IMR-90 (cell line): ENCODE measurements at regions not wholly inside any gene's neighbourhood (a gene's known extent, or its start where the extent isn't known, plus 50 kb on each side); places are given as distances from the start of the nearest gene placed in this dataset.

Experiments used
- ATAC-seq: fragments of 200-7000 bp; cut with Tn5 transposase; 2 replicates; pipeline ENCODE4 v1.9.1; 2020; ENCODE audit warnings: low read depth, mild to moderate bottlenecking, moderate library complexity
- BruUV-seq: library from RNA; stranded (reverse); fragments of 400-500 nt; replicated peaks from 2 replicates; lab custom pipeline; 2021; lab: Mats Ljungman, UMichigan
- CTCF ChIA-PET: fragments of 300-600 bp; formaldehyde crosslinking; extraction: SDS; loops from one replicate; lab custom pipeline; 2021; ENCODE audit warnings: antibody characterized with exemption; lab: Yijun Ruan, JAX
- POLR2A ChIA-PET: fragments of 300-600 bp; sonication (Branson Sonifier 250); formaldehyde crosslinking; loops from one replicate; lab custom pipeline; 2022; ENCODE audit warnings: antibody characterized with exemption; ENCODE audit not compliant: unreplicated experiment; lab: Charles Lee
- DNase-seq: peaks from one replicate; pipeline ENCODE4 v3.0.0; 2013
- H2AFZ ChIP-seq: replicated peaks from 2 replicates; pipeline ENCODE3; 2013; ENCODE audit warnings: low read length, mild to moderate bottlenecking; ENCODE audit not compliant: poor library complexity
- H2AK5ac ChIP-seq: 2 replicates; pipeline ENCODE4 v1.6.1; 2013; ENCODE audit warnings: low read depth, low read length, inconsistent platforms
- H2AK9ac ChIP-seq: replicated peaks from 2 replicates; pipeline ENCODE3; 2013; ENCODE audit warnings: mild to moderate bottlenecking, low read depth, low read length, moderate library complexity; ENCODE audit not compliant: poor library complexity
- H2BK120ac ChIP-seq: 2 replicates; pipeline ENCODE4 v1.6.1; 2013; ENCODE audit warnings: low read depth, low read length, inconsistent platforms
- H2BK15ac ChIP-seq: 3 replicates; pipeline ENCODE4 v1.6.1; 2013; ENCODE audit warnings: low read depth, low read length, inconsistent platforms
- H2BK20ac ChIP-seq: 2 replicates; pipeline ENCODE4 v1.6.1; 2013; ENCODE audit warnings: low read depth, mild to moderate bottlenecking, inconsistent platforms, low read length, moderate library complexity
- H2BK5ac ChIP-seq: 2 replicates; pipeline ENCODE4 v1.6.1; 2013; ENCODE audit warnings: mild to moderate bottlenecking, low read depth, low read length, inconsistent platforms; ENCODE audit not compliant: poor library complexity, severe bottlenecking
- H3K14ac ChIP-seq: replicated peaks from 2 replicates; pipeline ENCODE4 v1.6.1; 2013; ENCODE audit warnings: low read depth, low read length, inconsistent platforms
- H3K18ac ChIP-seq: 2 replicates; pipeline ENCODE4 v1.6.1; 2013; ENCODE audit warnings: low read depth, low read length, control low read depth
- H3K23ac ChIP-seq: 2 replicates; pipeline ENCODE4 v1.6.1; 2013; ENCODE audit warnings: low read depth, low read length, inconsistent platforms
- H3K27ac ChIP-seq: 2 replicates; pipeline ENCODE4 v1.5.1; 2013; ENCODE audit warnings: mild to moderate bottlenecking, control low read depth, low read length; ENCODE audit not compliant: insufficient read depth
- H3K27me3 ChIP-seq: 2 replicates; pipeline ENCODE4 v1.6.1; 2013; ENCODE audit warnings: low read length; ENCODE audit not compliant: control insufficient read depth, insufficient read depth
- H3K36me3 ChIP-seq: 2 replicates; pipeline ENCODE4 v1.6.1; 2013; ENCODE audit warnings: low read length, mixed read lengths; ENCODE audit not compliant: control insufficient read depth, insufficient read depth
- H3K4ac ChIP-seq: 2 replicates; pipeline ENCODE4 v1.6.1; 2013; ENCODE audit warnings: low read depth, low read length, inconsistent platforms
- H3K4me1 ChIP-seq: 2 replicates; pipeline ENCODE4 v1.6.1; 2013; ENCODE audit warnings: low read length, mixed read lengths; ENCODE audit not compliant: control insufficient read depth, insufficient read depth
- H3K4me2 ChIP-seq: 2 replicates; pipeline ENCODE4 v1.6.1; 2013; ENCODE audit warnings: low read depth, mild to moderate bottlenecking, control low read depth, low read length, moderate library complexity
- H3K4me3 ChIP-seq: 2 replicates; pipeline ENCODE4 v1.5.1; 2013; ENCODE audit warnings: low read depth, mild to moderate bottlenecking, control low read depth, low read length, moderate library complexity; ENCODE audit not compliant: insufficient read depth
- H3K56ac ChIP-seq: 2 replicates; pipeline ENCODE4 v1.6.1; 2013; ENCODE audit warnings: low read length, inconsistent platforms; ENCODE audit not compliant: insufficient read depth; ENCODE audit errors: extremely low read depth
- H3K79me1 ChIP-seq, 2 experiments: 2 replicates each; pipeline ENCODE4 v1.6.1; 2013; ENCODE audit warnings: low read length in 2 of 2, inconsistent platforms in 1 of 2, low read depth in 1 of 2
- H3K9ac ChIP-seq: 2 replicates; pipeline ENCODE4 v1.6.1; 2013; ENCODE audit warnings: low read depth, low read length, control low read depth
- H3K9me1 ChIP-seq: 2 replicates; pipeline ENCODE4 v1.6.1; 2013; ENCODE audit warnings: low read length, inconsistent platforms; ENCODE audit not compliant: insufficient read depth
- H3K9me3 ChIP-seq: 2 replicates; pipeline ENCODE4 v1.6.1; 2013; ENCODE audit warnings: low read length; ENCODE audit not compliant: control insufficient read depth, insufficient read depth
- H4K20me1 ChIP-seq: 2 replicates; pipeline ENCODE4 v1.6.1; 2013; ENCODE audit warnings: low read length, inconsistent platforms; ENCODE audit not compliant: insufficient read depth
- H4K5ac ChIP-seq: 2 replicates; pipeline ENCODE4 v1.6.1; 2013; ENCODE audit warnings: mild to moderate bottlenecking, low read depth, low read length, control low read depth
- H4K8ac ChIP-seq, 2 experiments: 2 replicates each; pipeline ENCODE4 v1.6.1; 2013; ENCODE audit warnings: low read depth in 2 of 2, low read length in 2 of 2, control low read depth in 1 of 2, inconsistent platforms in 1 of 2
- H4K91ac ChIP-seq: 2 replicates; pipeline ENCODE4 v1.6.1; 2013; ENCODE audit warnings: low read depth, low read length, inconsistent platforms; ENCODE audit not compliant: insufficient read depth
- BHLHE40 ChIP-seq: fragments of 150-350 bp; IDR thresholded peaks from 2 replicates; pipeline ENCODE4 v1.6.1; 2016; ENCODE audit warnings: mild to moderate bottlenecking, low read depth, low read length
- CHD1 ChIP-seq: IDR thresholded peaks from 2 replicates; pipeline ENCODE4 v1.6.1; 2012; ENCODE audit warnings: low read depth, low read length, improper control_type of control experiment
- CTCF ChIP-seq: conservative IDR thresholded peaks from 2 replicates; pipeline ENCODE4 v1.5.1; 2012; ENCODE audit warnings: mild to moderate bottlenecking, low read depth, low read length, improper control_type of control experiment
- FOS ChIP-seq: fragments of 150-350 bp; IDR thresholded peaks from 2 replicates; pipeline ENCODE4 v1.6.1; 2016; ENCODE audit warnings: low read depth, low read length
- MAFK ChIP-seq: IDR thresholded peaks from 2 replicates; pipeline ENCODE4 v1.6.1; 2012; ENCODE audit warnings: low read depth, low read length, improper control_type of control experiment
- MAZ ChIP-seq: IDR thresholded peaks from 2 replicates; pipeline ENCODE4 v1.6.1; 2012; ENCODE audit warnings: low read depth, mild to moderate bottlenecking, low read length, improper control_type of control experiment, moderate library complexity, borderline replicate concordance
- NFE2L2 ChIP-seq: fragments of 150-350 bp; IDR thresholded peaks from 2 replicates; pipeline ENCODE4 v1.6.1; 2016; ENCODE audit warnings: low read depth, mild to moderate bottlenecking, low read length
- RCOR1 ChIP-seq: IDR thresholded peaks from 2 replicates; pipeline ENCODE4 v1.6.1; 2012; ENCODE audit warnings: mild to moderate bottlenecking, low read length, improper control_type of control experiment; ENCODE audit not compliant: insufficient replicate concordance
- WGBS, 2 experiments: methylation state at CpG; one replicate each; pipeline versions ENCODE4 v1.1.5 to v1.1.7; 2013; ENCODE audit warnings: missing lambda C conversion rate in 2 of 2; ENCODE audit not compliant: insufficient read length in 1 of 2; ENCODE audit errors: extremely low coverage in 2 of 2; 5-methylcytosine and 5-hydroxymethylcytosine counted together
- dilution Hi-C: fragments of 300-500 bp; cut with HindIII; formaldehyde crosslinking; loops from one replicate; pipeline ENCODE4 v1.14.3; 2018; ENCODE audit warnings: low sequenced_read_pairs; ENCODE audit not compliant: unreplicated experiment
- in situ Hi-C: fragments of 300-500 bp; cut with MboI; formaldehyde crosslinking; loops from 3 replicates; pipeline ENCODE4 v1.14.3; 2019; ENCODE audit warnings: low sequenced_read_pairs, inconsistent platforms, mixed read lengths
- intact Hi-C: fragments of 100-400 bp; cut with micrococcal nuclease; formaldehyde crosslinking; loops from 2 replicates; pipeline ENCODE4 v1.10.0; 2022
- TF ChIP-seq, protein P1 (sequence below): fragments of 150-350 bp; IDR thresholded peaks from 2 replicates; pipeline ENCODE4 v1.6.1; 2017; ENCODE audit warnings: mild to moderate bottlenecking, antibody characterized with exemption, low read length, low read depth
- TF ChIP-seq, protein P2 (sequence below): fragments of 150-350 bp; IDR thresholded peaks from 2 replicates; pipeline ENCODE4 v1.6.1; 2016; ENCODE audit warnings: low read depth, mild to moderate bottlenecking, low read length, moderate library complexity, borderline replicate concordance

DNA sequence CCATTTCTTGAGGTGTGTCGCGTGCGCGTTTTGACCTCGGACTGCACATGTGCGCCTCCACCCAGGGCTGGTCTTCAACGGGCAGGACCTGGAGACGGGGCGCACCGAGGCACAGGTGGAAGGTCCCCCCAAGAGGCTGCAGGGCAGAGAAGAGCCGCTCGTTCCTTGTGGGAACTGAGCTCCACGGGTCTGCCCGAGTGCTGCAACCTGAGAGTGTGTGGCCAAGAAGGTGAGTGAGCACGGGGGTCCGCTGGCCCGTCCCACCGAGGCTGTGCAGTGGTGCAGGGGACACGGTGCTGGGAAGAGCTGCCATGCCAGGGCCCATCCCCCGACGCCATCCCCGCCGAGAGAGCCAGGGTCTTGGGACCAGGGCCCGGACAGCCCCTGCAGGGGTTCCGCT lies 268.3 kb downstream of the GALR1 start:
- DNase-seq, result no peak
- no peak overlapping the region for H3K56ac ChIP-seq
- H3K4me1 ChIP-seq, result no peaks in the 10 kb centered on the region
- H2AK9ac ChIP-seq, result no peak overlapping the region
- H3K79me1 ChIP-seq, result no peaks in the 10 kb centered on the region
- no peak overlapping the region for H3K4ac ChIP-seq
- no peak overlapping the region for H2BK15ac ChIP-seq
- ChIA-PET POLR2A (no interaction called here), CTCF (no interaction called here)
- TF ChIP-seq, protein P1, sequence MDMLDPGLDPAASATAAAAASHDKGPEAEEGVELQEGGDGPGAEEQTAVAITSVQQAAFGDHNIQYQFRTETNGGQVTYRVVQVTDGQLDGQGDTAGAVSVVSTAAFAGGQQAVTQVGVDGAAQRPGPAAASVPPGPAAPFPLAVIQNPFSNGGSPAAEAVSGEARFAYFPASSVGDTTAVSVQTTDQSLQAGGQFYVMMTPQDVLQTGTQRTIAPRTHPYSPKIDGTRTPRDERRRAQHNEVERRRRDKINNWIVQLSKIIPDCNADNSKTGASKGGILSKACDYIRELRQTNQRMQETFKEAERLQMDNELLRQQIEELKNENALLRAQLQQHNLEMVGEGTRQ, result no peak
- no peak for TF ChIP-seq RCOR1
- TF ChIP-seq FOS, result no peak
- TF ChIP-seq MAFK, result no peak
- no peak for TF ChIP-seq CTCF
- no peak for TF ChIP-seq NFE2L2
- TF ChIP-seq, protein P2, sequence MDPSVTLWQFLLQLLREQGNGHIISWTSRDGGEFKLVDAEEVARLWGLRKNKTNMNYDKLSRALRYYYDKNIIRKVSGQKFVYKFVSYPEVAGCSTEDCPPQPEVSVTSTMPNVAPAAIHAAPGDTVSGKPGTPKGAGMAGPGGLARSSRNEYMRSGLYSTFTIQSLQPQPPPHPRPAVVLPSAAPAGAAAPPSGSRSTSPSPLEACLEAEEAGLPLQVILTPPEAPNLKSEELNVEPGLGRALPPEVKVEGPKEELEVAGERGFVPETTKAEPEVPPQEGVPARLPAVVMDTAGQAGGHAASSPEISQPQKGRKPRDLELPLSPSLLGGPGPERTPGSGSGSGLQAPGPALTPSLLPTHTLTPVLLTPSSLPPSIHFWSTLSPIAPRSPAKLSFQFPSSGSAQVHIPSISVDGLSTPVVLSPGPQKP, result no peak
- TF ChIP-seq CHD1, result no peak
- TF ChIP-seq MAZ, result no peak
- no peak for TF ChIP-seq BHLHE40
- H3K4me2 ChIP-seq, result no peak overlapping the region
- H3K23ac ChIP-seq, result no peak overlapping the region
- no peak overlapping the region for H3K18ac ChIP-seq
- no peak overlapping the region for H2BK5ac ChIP-seq
- H2BK120ac ChIP-seq, result no peak overlapping the region
- intact Hi-C loops (no loop called here), dilution Hi-C loops (no loop called here), in situ Hi-C loops (no loop called here)
- no peak overlapping the region for H2AFZ ChIP-seq
- no peak overlapping the region for H4K8ac ChIP-seq
- H3K27me3 ChIP-seq, result no peaks in the 10 kb centered on the region
- H3K14ac ChIP-seq, result no peak overlapping the region
- H4K20me1 ChIP-seq, result no peaks in the 10 kb centered on the region
- H4K91ac ChIP-seq, result no peak overlapping the region
- no peaks in the 10 kb centered on the region for H3K9me1 ChIP-seq
- H4K5ac ChIP-seq, result no peak overlapping the region
- ATAC-seq, result no peak
- no peak overlapping the region for H2BK20ac ChIP-seq
- H3K9ac ChIP-seq, result no peak overlapping the region
- H3K4me3 ChIP-seq, result no peak overlapping the region
- H3K27ac ChIP-seq, result no peak overlapping the region
- WGBS, 2 experiments, result 82% methylated on average over 21 of the region's 25 CpGs; no CpG with 5 or more reads in 1 of the 2 experiments
- no peaks in the 10 kb centered on the region for H3K36me3 ChIP-seq
- no peak overlapping the region for H2AK5ac ChIP-seq
- H3K9me3 ChIP-seq, result peaks cover 16% of the 10 kb centered on the region
- BruUV-seq, result no TSS peak
